ENCODE measurements at regions not wholly inside any gene's neighbourhood (a gene's known extent, or its start where the extent isn't known, plus 50 kb on each side); places are given as distances from the start of the nearest gene placed in this dataset.

DNA sequence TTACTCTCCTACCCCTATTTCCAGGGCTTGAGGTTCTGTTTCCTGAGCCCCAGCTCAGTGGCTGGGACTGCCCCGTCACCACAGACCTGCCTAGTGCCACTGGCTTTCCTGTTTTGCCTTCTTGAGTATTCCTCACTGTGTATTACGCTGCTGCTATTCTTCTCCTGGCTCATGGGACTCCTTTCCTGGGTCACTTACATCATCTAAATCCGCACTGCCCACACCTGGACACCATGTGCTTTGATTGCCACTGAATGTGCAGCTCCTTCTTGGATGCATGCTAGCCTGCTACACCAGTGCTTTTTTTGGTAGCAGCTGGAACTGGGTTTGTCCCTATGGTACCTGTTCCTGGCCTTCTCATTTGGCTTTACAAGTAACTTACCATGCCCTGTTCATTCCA, 96.6 kb upstream of the PTPRM start:
- TF ChIP-seq TCF4 (CRISPR knock-in tag; IDR thresholded peaks at IDR 0.05; ENCODE audit: borderline replicate concordance) (no peak), ISL1 (CRISPR knock-in tag; IDR thresholded peaks at IDR 0.05) (no peak), ARNTL (CRISPR knock-in tag; IDR thresholded peaks at IDR 0.05; ENCODE audit: borderline replicate concordance, low read depth) (no peak), ZNF565 (CRISPR knock-in tag; conservative IDR thresholded peaks at IDR 0.05; ENCODE audit: low read depth) (no peak), CSDC2 (CRISPR knock-in tag; IDR thresholded peaks at IDR 0.05) (no peak), ZNF8 (CRISPR knock-in tag; IDR thresholded peaks at IDR 0.05) (no peak), OSR1 (CRISPR knock-in tag; IDR thresholded peaks at IDR 0.05) (no peak), PATZ1 (CRISPR knock-in tag; IDR thresholded peaks at IDR 0.05; ENCODE audit: borderline replicate concordance) (no peak), POU6F1 (CRISPR knock-in tag; IDR thresholded peaks at IDR 0.05; ENCODE audit: borderline replicate concordance, low read depth) (no peak), SNAI2 (CRISPR knock-in tag; IDR thresholded peaks at IDR 0.05) (no peak), TSHZ2 (CRISPR knock-in tag; IDR thresholded peaks at IDR 0.05) (no peak), ZNF70 (CRISPR knock-in tag; IDR thresholded peaks at IDR 0.05) (no peak), GLIS3 (CRISPR knock-in tag; IDR thresholded peaks at IDR 0.05) (no peak)
- TF ChIP-seq, protein P1, sequence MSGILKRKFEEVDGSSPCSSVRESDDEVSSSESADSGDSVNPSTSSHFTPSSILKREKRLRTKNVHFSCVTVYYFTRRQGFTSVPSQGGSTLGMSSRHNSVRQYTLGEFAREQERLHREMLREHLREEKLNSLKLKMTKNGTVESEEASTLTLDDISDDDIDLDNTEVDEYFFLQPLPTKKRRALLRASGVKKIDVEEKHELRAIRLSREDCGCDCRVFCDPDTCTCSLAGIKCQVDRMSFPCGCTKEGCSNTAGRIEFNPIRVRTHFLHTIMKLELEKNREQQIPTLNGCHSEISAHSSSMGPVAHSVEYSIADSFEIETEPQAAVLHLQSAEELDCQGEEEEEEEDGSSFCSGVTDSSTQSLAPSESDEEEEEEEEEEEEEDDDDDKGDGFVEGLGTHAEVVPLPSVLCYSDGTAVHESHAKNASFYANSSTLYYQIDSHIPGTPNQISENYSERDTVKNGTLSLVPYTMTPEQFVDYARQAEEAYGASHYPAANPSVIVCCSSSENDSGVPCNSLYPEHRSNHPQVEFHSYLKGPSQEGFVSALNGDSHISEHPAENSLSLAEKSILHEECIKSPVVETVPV (CRISPR knock-in tag; IDR thresholded peaks at IDR 0.05), result no peak
- ATAC-seq, result no peak

DNA sequence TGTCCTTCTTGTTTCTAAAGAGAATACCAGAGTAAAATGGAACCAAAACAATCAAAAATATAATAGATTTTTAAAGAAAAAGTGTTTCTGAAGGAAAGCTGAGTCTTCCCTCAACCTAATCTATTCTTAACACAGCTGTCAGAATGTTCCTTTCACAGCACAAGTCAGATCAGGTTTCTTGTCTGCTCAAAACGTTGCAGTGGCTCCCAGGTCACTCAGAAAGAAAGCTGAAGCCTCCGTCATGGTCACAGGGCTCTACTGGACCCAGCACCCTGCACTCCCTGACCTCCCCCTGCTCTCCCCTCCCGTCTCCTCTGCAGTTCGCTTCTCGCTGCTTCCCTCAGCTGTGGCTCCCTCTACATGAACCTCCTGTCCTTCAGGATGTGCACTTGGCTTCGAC, 90.7 kb upstream of the PTPRM start:
- TF ChIP-seq SNAI2 (CRISPR knock-in tag; IDR thresholded peaks at IDR 0.05), result no peak
- ATAC-seq, result no peak

DNA sequence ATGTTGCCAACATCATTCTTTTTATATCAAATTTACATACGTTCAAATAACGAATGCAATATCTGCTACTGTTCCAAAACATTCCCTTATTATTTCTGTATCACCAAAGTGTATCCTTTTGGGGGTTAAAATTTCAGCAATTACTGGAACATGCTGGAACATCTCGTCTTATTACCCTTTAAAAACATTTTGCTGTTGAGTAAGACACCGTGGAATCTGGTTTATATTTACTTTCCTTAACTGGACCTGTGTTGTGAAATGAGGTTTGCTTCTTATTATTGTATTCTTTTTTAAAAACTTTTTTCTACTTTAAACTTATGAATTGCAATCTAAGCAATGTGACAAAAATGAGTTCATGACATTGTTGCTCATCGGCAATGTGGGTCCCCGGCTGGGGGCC, 87.4 kb upstream of the PTPRM start:
- ATAC-seq, result no peak
- TF ChIP-seq TCF4 (CRISPR knock-in tag; IDR thresholded peaks at IDR 0.05; ENCODE audit: borderline replicate concordance), result no peak
- no peak for TF ChIP-seq ZFP30 (CRISPR knock-in tag; IDR thresholded peaks at IDR 0.05)
- no peak for TF ChIP-seq RARB (CRISPR knock-in tag; IDR thresholded peaks at IDR 0.05)
- TF ChIP-seq TOX (CRISPR knock-in tag; IDR thresholded peaks at IDR 0.05; ENCODE audit: borderline replicate concordance), result no peak
- no peak for TF ChIP-seq POU6F1 (CRISPR knock-in tag; IDR thresholded peaks at IDR 0.05; ENCODE audit: borderline replicate concordance, low read depth)
- TF ChIP-seq BACH2 (CRISPR knock-in tag; IDR thresholded peaks at IDR 0.05; ENCODE audit: borderline replicate concordance), result no peak
- no peak for TF ChIP-seq CSDC2 (CRISPR knock-in tag; IDR thresholded peaks at IDR 0.05)
- TF ChIP-seq ZC3H10 (CRISPR knock-in tag; IDR thresholded peaks at IDR 0.05), result no peak

GRCh38 chr18:7480879-7481278, 86.2 kb upstream of the PTPRM start:
- no peak for ATAC-seq
- TF ChIP-seq, protein P2, sequence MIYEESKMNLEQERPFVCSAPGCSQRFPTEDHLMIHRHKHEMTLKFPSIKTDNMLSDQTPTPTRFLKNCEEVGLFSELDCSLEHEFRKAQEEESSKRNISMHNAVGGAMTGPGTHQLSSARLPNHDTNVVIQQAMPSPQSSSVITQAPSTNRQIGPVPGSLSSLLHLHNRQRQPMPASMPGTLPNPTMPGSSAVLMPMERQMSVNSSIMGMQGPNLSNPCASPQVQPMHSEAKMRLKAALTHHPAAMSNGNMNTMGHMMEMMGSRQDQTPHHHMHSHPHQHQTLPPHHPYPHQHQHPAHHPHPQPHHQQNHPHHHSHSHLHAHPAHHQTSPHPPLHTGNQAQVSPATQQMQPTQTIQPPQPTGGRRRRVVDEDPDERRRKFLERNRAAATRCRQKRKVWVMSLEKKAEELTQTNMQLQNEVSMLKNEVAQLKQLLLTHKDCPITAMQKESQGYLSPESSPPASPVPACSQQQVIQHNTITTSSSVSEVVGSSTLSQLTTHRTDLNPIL (CRISPR knock-in tag; IDR thresholded peaks at IDR 0.05; ENCODE audit: low read depth), result no peak
- TF ChIP-seq, protein P1 (CRISPR knock-in tag; IDR thresholded peaks at IDR 0.05), result no peak
- no peak for TF ChIP-seq OSR1 (CRISPR knock-in tag; IDR thresholded peaks at IDR 0.05)
- no peak for TF ChIP-seq ISL1 (CRISPR knock-in tag; IDR thresholded peaks at IDR 0.05)
- no peak for TF ChIP-seq ZNF70 (CRISPR knock-in tag; IDR thresholded peaks at IDR 0.05)
- TF ChIP-seq RARB (CRISPR knock-in tag; IDR thresholded peaks at IDR 0.05), result no peak
- TF ChIP-seq PPARA (CRISPR knock-in tag; IDR thresholded peaks at IDR 0.05; ENCODE audit: borderline replicate concordance), result no peak
- TF ChIP-seq PATZ1 (CRISPR knock-in tag; IDR thresholded peaks at IDR 0.05; ENCODE audit: borderline replicate concordance), result no peak
- no peak for TF ChIP-seq ZNF8 (CRISPR knock-in tag; IDR thresholded peaks at IDR 0.05)
- no peak for TF ChIP-seq ARNTL (CRISPR knock-in tag; IDR thresholded peaks at IDR 0.05; ENCODE audit: borderline replicate concordance, low read depth)

Measured in SK-N-SH treated with all-trans-retinoic acid at 6 μM for 48 hours (cell line).